ENCODE measurements at regions not wholly inside any gene's neighbourhood (a gene's known extent, or its start where the extent isn't known, plus 50 kb on each side); places are given as distances from the start of the nearest gene placed in this dataset.
"Not testable (repeated sequence)": the region's sequence is repeated elsewhere in the genome, so short reads cannot be mapped to it uniquely, and the experiment has no call there.

DNA sequence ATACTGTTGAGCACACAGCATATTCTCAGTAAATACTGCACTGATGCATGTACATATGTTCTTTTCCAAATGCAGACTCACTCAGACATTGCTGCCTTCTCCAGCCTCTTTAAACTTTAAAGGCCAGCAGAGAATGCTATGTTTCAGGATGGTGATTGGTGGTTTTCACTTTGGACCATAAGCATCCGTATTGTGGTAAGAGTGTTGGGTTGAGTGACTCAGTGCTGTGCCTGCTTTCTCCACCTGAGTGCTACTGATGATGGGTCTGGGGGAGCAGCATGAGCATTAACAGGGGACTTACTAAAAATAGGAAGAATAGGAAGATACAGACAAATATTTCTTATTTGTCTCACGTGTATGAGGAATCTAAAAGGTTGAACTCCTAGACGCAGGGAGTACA lies 56.3 kb upstream of the ZNF92 start:
- DNase-seq: no peak

DNA sequence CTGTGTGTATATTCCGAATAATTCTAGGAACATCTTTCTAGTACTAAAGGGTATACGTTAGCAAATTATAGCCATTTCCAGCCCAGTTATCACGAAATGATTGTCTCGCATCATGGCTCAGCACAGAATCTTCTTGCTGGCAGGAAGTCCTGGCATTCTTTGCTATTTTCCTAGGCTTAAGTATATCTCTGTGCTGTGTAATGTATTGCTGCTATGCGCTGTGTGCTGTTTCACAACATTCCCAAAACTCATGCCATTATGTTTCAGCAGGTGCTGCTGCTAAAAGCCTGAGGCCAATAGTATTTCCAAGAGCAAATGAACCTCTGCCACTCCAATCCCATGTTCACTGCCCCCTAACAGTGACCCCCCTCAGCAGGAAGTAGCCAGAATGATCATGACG lies 62.9 kb upstream of the ZNF92 start:
- no peak for DNase-seq

DNA sequence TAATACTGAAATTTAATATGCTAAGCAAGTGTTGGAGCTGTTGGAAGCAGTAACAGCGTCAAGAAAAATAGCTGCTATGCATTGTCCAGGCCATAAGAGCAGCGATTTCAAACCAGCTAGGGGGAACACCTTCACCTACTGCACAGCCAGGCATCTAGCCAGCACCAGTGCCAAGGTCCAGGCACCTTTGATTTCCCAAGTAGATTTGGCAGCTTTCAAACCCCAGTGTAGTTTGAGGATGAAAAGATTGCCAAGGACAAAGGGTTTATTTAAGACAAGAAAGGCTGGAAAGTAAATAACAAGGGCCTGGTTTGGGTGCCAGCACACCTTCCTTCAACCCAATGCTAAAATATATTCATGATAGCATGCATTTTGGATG lies 65.4 kb upstream of the ZNF92 start:
- no peak for DNase-seq

DNA sequence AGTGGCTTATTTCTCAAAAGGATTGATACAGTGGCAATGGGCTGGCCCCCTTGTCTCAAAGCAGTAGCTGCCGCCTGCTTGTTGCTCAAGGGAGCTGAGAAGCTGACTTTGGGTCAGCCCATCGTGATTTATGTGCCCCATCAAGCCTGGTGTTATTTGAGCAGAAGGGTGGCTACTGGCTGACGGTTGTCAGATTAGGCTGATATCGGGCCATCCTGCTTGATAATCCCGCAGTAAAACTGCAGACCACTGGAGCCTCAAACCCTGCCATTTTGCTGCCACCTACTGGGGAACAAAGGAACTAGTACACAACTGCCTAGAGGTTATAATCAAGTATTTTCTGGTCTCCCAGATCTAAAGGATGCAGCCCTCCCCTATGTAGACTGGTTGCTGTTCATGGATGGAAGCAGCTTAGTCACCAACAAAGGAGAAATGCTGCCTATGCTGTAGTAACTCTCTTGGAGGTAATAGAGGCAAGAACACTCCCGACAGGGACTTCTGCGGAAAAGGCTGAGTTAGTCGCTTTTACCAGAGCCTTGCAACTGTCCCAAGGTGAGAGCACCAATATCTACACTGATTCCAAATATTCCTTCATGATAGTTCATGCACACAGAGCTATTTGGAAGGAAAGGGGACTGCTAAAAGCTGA lies 65.9 kb upstream of the ZNF92 start:
- DNase-seq: peak; percentile 66

DNA sequence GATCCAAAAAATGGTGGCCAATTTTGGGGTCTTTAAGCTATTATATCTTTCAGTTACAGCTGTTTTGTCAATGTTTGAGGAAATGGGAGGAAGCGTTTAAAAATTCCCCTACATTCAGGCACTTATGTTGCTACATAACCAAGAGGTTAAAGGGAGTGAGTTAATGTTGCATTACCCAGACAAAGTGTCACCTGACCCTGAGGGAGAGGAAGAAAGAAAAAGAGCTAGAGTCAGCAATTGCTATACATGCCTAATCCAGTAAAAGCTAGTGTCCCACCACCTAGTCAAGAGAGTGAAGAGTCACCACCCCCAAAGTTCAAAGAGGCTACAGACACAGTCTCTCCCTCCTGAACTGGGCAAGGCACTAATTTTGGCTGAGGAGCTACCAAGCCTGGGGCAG lies 69.5 kb upstream of the ZNF92 start:
- no peak for DNase-seq

DNA sequence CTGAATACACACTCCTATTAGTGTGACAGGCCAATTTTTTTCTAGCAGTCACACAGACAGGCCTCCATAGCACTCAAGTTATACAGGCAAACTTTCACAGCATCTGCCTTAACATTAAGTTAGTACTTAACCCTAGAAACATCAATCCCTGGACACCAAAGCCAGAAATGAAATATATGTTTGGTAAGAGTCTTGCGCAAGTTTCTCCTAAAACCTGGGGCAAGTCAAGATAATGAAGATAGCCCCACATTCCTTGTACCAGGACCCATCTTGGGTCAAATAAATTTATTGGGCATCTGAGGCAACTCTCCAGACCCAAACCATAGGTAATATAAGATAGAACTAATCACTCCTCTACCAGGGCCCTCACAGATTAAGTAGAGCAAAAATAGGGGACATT lies 70.8 kb upstream of the ZNF92 start:
- no peak for DNase-seq

DNA sequence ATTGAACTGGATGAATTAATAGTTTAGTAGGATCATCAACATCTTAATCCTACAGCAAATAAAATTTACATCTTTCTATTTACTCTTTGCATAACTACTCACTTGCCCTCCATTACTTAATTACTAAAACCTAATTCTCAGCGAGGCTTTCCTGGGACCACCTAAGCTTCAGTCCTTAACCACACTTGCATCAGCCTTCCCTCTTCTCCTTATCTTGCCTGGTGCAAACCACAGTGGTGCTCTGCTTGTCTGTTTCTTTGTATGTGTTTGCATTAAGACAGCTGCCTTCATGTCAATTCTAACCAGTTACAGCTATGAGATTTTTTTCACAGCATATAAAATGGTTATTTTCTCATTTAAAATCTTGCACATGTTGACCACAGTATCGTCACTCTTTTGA lies 72.6 kb upstream of the ZNF92 start:
- no peak for DNase-seq

DNA sequence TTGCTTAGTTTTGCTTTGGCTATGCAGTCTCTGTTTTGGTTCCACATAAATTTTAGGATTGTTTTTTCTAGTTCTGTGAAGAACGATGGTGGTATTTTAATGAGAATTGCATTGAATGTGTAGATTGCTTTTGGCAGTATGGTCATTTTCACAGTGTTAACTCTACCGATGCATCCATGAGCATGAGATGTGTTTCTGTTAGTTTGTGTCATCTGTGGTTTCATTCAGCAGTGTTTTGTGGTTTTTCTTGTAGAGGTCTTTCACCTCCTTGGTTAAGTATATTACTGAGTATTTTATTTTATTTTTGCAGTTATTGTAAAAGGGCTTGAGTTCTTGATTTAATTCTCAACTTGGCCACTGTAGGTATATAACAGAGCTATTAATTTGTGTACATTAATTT lies 78.2 kb upstream of the ZNF92 start:
- no peak for DNase-seq

DNA sequence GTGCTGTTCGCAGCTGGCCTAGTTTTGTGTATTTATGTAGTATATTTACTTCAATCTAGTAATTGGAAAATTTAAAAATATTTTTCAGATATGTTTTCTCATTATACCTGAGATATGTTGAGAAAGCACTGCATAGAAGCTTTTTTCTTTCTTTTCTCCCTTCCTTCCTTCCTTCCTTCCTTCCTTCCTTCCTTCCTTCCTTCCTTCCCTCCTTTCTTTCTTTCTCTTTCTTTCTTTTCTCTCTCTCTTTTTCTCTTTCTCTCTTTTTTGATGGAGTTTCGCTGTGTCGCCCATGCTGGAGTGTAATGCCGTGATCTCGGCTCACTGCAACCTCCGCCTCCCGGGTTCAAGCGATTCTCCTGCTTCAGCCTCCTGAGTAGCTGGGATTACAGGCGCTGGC lies 83.3 kb upstream of the ZNF92 start:
- not testable (repeated sequence) for DNase-seq

DNA sequence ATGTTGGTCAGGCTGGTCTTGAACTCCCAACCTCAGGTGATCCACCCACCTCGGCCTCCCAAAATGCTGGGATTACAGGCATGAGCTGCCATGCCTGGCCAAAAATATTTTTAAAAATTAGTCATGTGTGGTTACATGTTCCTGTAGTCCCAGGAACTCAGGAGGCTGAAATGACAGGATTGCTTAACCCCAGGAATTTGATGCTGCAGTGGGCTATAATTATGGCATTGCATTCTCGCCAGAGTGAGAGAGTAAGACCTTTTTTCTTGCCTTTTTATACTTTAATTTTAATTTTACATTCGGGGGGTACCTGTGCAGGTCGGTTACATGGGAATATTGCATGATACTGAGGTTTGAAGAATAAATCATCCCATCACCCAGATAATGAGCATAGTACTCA lies 86.6 kb upstream of the ZNF92 start:
- DNase-seq: no peak

DNA sequence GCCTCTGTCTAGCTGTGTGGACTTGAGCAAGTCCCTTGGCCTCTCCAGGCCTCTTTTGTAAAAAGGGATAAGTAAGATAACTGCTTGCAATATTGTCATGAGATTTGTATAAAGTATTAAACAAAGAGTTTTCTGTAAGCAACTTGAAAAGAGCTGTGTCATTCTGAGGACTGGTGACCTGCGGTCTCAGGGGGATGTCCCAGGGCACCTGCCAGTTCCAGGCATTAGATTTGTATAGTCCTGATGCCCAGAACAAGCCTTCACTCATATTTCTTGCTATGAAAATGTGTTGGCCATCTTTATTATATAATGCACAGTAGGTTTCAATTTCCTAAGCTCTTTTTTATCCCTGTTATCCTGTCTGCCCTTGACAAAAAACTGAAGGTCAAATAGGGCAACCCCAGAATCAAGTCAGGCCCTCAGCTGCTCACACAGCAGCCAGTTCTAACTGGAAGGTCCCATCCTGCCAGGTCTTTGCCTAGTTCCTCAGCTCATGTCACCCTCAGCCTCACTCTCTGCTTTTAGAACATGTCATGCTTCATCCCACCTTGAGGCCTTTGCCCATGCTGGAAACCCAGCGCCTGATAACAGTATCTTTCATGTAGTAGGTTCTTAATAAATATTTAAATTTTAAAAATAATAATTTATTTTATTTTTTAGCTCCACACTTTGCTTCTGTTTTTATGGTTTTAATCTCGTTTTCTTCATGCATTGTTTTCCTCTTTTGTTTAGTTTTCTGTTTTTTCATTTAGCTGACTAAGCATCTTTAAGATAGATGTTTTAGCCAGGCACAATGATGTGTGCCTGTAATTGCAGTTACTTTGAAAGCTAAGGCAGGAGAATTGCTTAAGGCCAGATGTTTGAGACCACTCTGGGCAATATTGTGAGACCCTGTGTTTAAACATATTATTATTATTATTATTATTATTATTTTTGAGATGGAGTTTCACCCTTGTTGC lies 87.5 kb upstream of the ZNF92 start:
- DNase-seq: no peak

DNA sequence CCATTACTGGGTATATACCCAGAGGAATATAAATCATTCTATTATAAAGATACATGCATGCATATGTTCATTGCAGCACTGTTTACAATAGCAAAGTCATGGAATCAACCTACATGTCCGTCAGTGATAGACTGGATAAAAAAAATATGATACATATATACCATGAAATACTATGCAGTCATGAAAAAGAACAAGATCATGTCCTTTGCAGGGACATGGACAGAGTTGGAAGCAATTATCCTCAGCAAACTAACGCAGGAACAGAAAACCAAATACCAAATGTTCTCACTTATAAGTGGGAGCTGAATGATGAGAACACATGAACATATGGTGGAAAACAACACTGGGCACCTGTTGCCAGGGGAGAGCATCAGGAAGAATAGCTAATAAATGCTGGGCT lies 88.4 kb upstream of the ZNF92 start:
- DNase-seq: not testable (repeated sequence)

DNA sequence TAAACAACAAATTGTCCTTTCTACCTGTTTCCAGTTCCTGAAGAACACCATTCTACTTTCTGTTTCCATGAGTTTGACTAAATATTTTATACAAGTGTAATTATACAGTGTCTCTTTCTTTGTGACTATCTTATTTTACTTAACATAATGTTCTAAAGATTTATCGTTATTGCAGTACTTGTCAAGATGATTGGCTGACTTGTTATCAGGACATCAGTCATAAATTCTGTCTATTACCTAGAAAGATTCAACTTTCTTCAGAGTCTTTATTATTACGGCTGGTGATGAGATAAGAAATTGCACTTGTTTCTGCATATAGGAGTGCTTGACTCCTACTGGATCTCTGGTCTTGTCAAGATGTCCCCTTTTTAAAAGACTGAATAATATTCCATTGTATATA lies 93.9 kb upstream of the ZNF92 start:
- no peak for DNase-seq

DNA sequence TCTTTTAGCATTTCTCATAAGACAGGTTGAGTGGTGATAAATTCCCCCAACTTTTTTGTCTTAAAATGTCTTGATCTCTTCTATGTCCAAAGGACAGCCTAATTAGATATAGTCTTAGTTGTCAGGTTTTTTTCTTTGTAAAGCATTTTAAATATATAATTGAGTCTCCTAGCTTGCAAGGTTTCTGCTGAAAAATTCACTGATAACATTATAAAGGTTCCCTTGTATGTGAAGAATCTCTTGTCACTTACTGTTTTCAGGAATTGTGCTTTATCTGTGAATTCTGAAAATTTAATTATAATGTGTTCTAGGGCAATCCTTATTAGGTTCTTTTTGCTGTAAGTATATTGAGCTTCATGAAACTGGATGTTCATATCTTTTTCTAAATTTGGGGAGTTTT lies 96.8 kb upstream of the ZNF92 start:
- DNase-seq: no peak

DNA sequence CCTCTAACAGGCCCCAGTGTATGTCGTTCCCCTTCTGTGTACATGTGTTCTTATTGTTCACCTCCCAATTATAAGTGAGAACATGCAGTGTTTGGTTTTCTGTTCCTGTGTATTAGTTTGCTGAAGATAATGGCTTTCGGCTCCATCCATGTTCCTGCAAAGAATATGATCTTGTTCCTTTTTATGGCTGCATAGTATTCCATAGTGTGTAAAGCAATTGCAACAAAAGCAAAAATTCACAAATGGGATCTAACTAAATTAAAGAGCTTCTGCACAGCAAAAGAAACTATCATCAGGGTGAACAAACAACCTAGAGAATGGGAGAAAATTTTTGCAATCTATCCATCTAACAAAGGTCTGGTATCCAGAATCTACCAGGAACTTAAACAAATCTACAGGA lies 102.2 kb upstream of the ZNF92 start:
- not testable (repeated sequence) for DNase-seq

DNA sequence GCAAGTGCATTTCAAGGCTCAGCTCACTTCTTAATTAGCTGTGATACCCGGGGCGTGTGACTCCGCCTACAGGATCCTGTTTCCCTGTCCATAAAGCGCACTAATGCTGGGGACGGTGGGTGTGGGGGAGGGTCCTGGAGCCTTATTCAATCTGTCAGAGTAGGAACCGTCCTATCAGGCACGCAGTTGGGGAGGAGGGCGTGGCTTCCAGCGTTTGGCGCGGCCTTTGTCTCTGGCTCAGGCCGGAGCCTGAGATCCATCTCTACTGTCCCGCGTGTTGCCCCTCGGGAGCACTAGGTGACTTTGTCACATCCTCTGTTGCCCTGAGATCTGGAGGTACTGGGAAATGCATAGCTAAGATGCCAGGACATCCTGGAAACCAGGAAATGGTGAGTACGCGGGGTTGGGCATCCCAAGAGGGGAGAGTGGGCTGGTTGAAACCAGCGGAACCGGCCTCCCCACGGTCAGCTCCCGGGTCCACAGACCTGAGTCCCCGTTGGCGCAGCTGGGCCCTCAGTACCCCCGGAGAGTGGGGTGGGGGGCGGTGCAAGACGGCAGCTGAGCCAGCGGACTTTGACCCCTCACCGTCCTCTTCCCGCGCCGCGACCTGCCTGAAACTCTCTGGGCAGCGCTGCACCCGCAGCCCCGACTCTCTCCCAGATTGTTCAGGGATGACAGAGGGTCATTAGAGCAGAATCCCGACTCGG lies 104.4 kb upstream of the ZNF92 start:
- peak; percentile 71 for DNase-seq

DNA sequence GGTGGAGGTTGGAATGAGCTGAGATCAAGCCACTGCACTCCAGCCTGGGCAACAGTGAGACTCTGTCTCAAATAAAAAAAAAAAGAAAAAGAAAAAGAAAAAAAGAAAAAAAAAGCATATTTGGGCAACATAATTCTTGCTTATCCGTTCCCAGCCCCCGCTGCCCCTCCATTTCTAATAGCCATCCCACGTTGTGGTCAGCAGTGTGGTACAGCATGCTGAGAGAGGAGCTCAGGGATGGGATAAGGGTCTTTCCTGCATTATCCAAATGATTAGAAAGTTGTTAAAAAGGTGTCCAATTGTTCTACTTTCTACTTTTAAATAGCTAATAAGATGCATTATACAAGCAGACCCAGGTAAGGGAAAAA lies 104.9 kb upstream of the ZNF92 start:
- DNase-seq: no peak

DNA sequence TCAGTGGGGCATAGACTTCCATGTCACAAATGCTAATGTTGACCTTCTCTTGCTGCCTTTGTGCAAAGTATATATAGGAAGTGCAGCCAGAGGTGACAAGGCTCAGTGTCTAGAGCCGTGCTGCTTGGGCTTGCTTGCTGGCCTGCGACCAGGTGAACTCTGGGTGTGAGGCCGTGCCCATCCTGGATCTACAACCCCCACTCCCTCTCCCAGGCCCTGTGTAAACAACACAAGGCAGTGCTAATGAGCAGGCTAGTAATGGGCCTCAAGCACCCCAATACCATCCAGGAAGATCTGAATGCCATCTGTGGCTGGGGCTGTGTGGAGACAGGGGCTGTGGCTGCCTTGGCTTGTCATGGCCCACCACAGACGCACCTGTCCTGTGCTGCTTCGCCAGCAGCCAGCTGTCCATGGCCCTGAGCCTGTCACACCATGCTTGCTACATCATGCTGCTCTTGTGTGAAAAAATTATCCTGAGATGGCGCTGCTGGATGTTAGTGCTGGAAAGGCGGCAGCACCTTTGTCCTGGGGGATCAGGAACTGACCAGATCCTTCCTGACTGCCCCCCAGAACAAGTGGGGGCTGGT lies 107.6 kb upstream of the ZNF92 start:
- no peak for DNase-seq

DNA sequence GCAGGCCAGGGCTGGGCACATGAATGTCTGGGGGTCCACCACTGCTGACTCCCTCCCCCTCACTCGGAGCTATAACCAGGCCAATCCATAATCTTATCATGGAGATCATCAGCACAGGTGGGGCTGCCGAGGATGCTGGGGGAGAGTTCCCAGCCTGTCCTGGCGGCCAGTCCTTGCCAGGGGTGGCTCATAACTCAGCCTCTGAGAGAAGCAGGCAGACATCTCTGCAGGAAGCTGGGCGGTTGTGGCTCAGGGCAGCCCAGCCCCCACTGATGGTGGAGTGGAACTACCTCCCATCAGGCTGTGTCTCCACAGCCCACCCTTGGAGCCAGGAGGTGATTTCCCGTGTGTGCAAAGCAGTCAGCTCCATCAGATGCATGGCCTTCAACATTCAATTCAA lies 109.4 kb upstream of the ZNF92 start:
- no peak for DNase-seq

DNA sequence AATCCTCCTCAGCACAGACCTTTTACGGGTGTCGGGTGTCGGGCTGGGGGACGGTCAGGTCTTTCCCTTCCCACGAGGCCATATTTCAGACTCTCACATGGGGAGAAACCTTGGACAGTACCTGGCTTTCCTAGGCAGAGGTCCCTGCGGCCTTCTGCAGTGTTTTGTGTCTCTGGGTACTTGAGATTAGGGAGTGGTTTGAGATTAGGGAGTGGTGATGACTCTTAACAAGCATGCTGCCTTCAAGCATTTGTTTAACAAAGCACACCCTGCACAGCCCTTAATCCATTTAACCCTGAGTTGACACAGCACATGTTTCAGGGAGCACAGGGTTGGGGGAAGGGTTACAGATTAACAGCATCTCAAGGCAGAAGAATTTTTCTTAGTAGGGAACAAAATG lies 113.0 kb upstream of the ZNF92 start:
- not testable (repeated sequence) for DNase-seq

DNA sequence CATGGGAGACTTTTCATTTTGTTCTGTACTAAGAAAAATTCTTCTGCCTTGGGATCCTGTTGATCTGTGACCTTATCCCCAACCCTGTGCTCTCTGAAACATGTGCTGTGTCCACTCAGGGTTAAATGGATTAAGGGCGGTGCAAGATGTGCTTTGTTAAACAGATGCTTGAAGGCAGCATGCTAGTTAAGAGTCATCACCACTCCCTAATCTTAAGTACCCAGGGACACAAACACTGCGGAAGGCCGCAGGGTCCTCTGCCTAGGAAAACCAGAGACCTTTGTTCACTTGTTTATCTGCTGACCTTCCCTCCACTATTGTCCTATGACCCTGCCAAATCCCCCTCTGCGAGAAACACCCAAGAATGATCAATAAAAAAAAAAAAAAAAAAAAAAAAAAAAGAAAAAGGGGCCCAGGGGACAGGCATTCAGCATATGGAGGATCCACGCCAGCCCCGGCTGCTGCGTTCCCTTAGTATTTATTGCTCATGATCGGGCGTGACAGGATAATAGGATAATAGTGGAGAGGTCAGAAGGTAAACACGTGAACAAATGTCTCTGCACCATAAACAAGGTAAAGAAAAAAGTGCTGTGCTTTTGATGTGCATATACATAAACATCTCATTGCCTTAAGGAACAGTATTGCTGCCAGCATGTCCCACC lies 113.7 kb upstream of the ZNF92 start:
- DNase-seq: not testable (repeated sequence)

DNA sequence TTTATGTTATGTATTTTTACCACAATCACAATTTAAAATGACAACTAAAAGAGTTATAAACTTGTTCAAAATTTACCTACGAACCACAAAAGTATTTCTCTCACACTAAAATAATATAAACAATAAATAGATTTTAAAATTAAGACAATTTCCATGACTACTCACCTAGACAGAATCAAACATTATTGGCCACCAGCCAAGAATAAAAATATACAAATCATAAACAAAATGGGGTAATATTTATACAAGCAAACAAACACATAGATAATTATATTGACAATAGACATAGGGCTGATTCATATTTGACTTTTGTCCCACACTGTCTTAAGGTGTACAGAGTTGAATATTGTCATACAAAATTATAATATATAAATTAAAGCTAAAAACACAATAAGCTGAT lies 119.6 kb upstream of the ZNF92 start:
- DNase-seq: no peak
